ENCODE measurements at regions not wholly inside any gene's neighbourhood (a gene's known extent, or its start where the extent isn't known, plus 50 kb on each side); places are given as distances from the start of the nearest gene placed in this dataset.
"Not testable (repeated sequence)": the region's sequence is repeated elsewhere in the genome, so short reads cannot be mapped to it uniquely, and the experiment has no call there.

- Histone ChIP-seq H2AFZ (ENCODE audit: low read length) (no peak overlapping the region), H3K9ac (ENCODE audit: low read length) (no peak overlapping the region), H3K4me1 (ENCODE audit: low read length) (no peaks in the 10 kb centered on the region), H3K9me2 (replicated peaks; ENCODE audit: insufficient read depth, low read length) (no peaks in the 10 kb centered on the region), H3K27me3 (ENCODE audit: low read length) (no peaks in the 10 kb centered on the region), H3K9me3 (ENCODE audit: low read length) (no peaks in the 10 kb centered on the region), H3K36me3 (ENCODE audit: insufficient read depth, low read length) (no peaks in the 10 kb centered on the region; the same call in 1 of the 2 replicates), H4K20me1 (ENCODE audit: insufficient read depth, low read depth, low read length) (no peaks in the 10 kb centered on the region), H3K79me2 (ENCODE audit: low read length) (no peaks in the 10 kb centered on the region), H3K27ac (ENCODE audit: low read length) (no peak overlapping the region), H3K4me3 (ENCODE audit: low read length) (no peak overlapping the region), H3K4me2 (ENCODE audit: low read depth, low read length, poor library complexity, severe bottlenecking) (no peak overlapping the region)
- DNase-seq: no peak
These were observed 84.6 kb upstream of the RNU6-1 start for GRCh38 chr15:67924359-67924974.

DNA sequence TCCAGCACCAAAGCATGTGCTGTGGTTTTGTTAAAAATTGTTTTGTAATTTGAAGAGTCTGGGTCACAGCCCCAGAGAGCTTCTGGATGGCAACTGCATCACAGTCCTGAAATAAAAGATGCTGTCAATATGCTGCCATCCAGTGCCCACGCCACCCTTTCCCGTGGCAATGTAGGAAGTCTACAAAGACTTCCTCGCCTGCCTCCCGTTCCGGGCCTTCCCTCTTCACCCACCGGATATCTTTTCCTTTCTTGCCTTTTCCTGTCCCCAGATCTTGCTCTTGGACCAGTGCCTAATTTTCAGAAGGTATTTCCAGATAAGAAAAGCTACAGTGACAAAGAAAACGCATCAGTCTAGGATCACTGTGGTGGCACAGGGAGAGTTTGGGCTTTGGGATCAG lies 85.3 kb upstream of the RNU6-1 start:
- Histone ChIP-seq H3K9me3 (ENCODE audit: low read length) (no peaks in the 10 kb centered on the region), H3K79me2 (ENCODE audit: low read length) (no peaks in the 10 kb centered on the region), H2AFZ (ENCODE audit: low read length) (no peak overlapping the region)

GRCh38 chr15:67927501-67928168 lies 87.8 kb upstream of the RNU6-1 start:
- Histone ChIP-seq H3K9ac (ENCODE audit: low read length) (no peak overlapping the region), H2AFZ (ENCODE audit: low read length) (no peak overlapping the region), H4K20me1 (ENCODE audit: insufficient read depth, low read depth, low read length) (no peaks in the 10 kb centered on the region), H3K79me2 (ENCODE audit: low read length) (no peaks in the 10 kb centered on the region), H3K27me3 (ENCODE audit: low read length) (no peaks in the 10 kb centered on the region), H3K9me3 (ENCODE audit: low read length) (no peaks in the 10 kb centered on the region), H3K36me3 (ENCODE audit: insufficient read depth, low read length) (no peaks in the 10 kb centered on the region; the same call in 1 of the 2 replicates), H3K4me3 (ENCODE audit: low read length) (no peak overlapping the region), H3K9me2 (replicated peaks; ENCODE audit: insufficient read depth, low read length) (no peaks in the 10 kb centered on the region), H3K27ac (ENCODE audit: low read length) (no peak overlapping the region), H3K4me2 (ENCODE audit: low read depth, low read length, poor library complexity, severe bottlenecking) (no peak overlapping the region), H3K4me1 (ENCODE audit: low read length) (no peaks in the 10 kb centered on the region)
- no peak for DNase-seq

More for the DNA sequence above, 85.3 kb upstream of the RNU6-1 start:
- H3K36me3 ChIP-seq (ENCODE audit: insufficient read depth, low read length): no peaks in the 10 kb centered on the region; the same call in 1 of the 2 replicates
- no peak overlapping the region for H3K4me2 ChIP-seq (ENCODE audit: low read depth, low read length, poor library complexity, severe bottlenecking)
- H3K9ac ChIP-seq (ENCODE audit: low read length): no peak overlapping the region
- H3K27ac ChIP-seq (ENCODE audit: low read length): no peak overlapping the region
- DNase-seq: no peak
- H3K9me2 ChIP-seq (replicated peaks; ENCODE audit: insufficient read depth, low read length): no peaks in the 10 kb centered on the region
- no peaks in the 10 kb centered on the region for H4K20me1 ChIP-seq (ENCODE audit: insufficient read depth, low read depth, low read length)
- H3K27me3 ChIP-seq (ENCODE audit: low read length): no peaks in the 10 kb centered on the region
- H3K4me3 ChIP-seq (ENCODE audit: low read length): no peak overlapping the region
- no peaks in the 10 kb centered on the region for H3K4me1 ChIP-seq (ENCODE audit: low read length)

GRCh38 chr15:67928666-67929065 lies 88.8 kb upstream of the RNU6-1 start:
- H4K20me1 ChIP-seq (ENCODE audit: insufficient read depth, low read depth, low read length): no peaks in the 10 kb centered on the region
- H3K27me3 ChIP-seq (ENCODE audit: low read length): no peaks in the 10 kb centered on the region
- H2AFZ ChIP-seq (ENCODE audit: low read length): no peak overlapping the region
- no peak for DNase-seq
- H3K9me3 ChIP-seq (ENCODE audit: low read length): no peaks in the 10 kb centered on the region
- H3K27ac ChIP-seq (ENCODE audit: low read length): no peak overlapping the region
- H3K9me2 ChIP-seq (replicated peaks; ENCODE audit: insufficient read depth, low read length): no peaks in the 10 kb centered on the region
- H3K4me3 ChIP-seq (ENCODE audit: low read length): no peak overlapping the region
- H3K4me2 ChIP-seq (ENCODE audit: low read depth, low read length, poor library complexity, severe bottlenecking): no peak overlapping the region
- no peaks in the 10 kb centered on the region for H3K4me1 ChIP-seq (ENCODE audit: low read length)
- no peak overlapping the region for H3K9ac ChIP-seq (ENCODE audit: low read length)
- H3K36me3 ChIP-seq (ENCODE audit: insufficient read depth, low read length): no peaks in the 10 kb centered on the region; the same call in 1 of the 2 replicates
- no peaks in the 10 kb centered on the region for H3K79me2 ChIP-seq (ENCODE audit: low read length)

- Histone ChIP-seq H3K4me2 (ENCODE audit: low read depth, low read length, poor library complexity, severe bottlenecking) (no peak overlapping the region), H2AFZ (ENCODE audit: low read length) (no peak overlapping the region), H3K27ac (ENCODE audit: low read length) (no peak overlapping the region), H3K36me3 (ENCODE audit: insufficient read depth, low read length) (no peaks in the 10 kb centered on the region), H3K9me3 (ENCODE audit: low read length) (no peaks in the 10 kb centered on the region), H3K4me3 (ENCODE audit: low read length) (no peak overlapping the region), H3K9ac (ENCODE audit: low read length) (no peak overlapping the region), H3K4me1 (ENCODE audit: low read length) (no peaks in the 10 kb centered on the region), H4K20me1 (ENCODE audit: insufficient read depth, low read depth, low read length) (no peaks in the 10 kb centered on the region), H3K27me3 (ENCODE audit: low read length) (no peaks in the 10 kb centered on the region), H3K79me2 (ENCODE audit: low read length) (no peaks in the 10 kb centered on the region), H3K9me2 (replicated peaks; ENCODE audit: insufficient read depth, low read length) (no peaks in the 10 kb centered on the region)
- no peak for DNase-seq
These were observed 90.9 kb upstream of the RNU6-1 start for GRCh38 chr15:67930720-67931119.

- DNase-seq: no peak
- H3K4me1 ChIP-seq (ENCODE audit: low read length): peaks cover under 1% of the 10 kb centered on the region; the same call in 1 of the 2 replicates
- no peaks in the 10 kb centered on the region for H4K20me1 ChIP-seq (ENCODE audit: insufficient read depth, low read depth, low read length)
- no peak overlapping the region for H3K9ac ChIP-seq (ENCODE audit: low read length)
- H3K36me3 ChIP-seq (ENCODE audit: insufficient read depth, low read length): no peaks in the 10 kb centered on the region
- H2AFZ ChIP-seq (ENCODE audit: low read length): no peak overlapping the region
- no peak overlapping the region for H3K4me3 ChIP-seq (ENCODE audit: low read length)
- H3K79me2 ChIP-seq (ENCODE audit: low read length): no peaks in the 10 kb centered on the region
- H3K9me2 ChIP-seq (replicated peaks; ENCODE audit: insufficient read depth, low read length): no peaks in the 10 kb centered on the region
- no peaks in the 10 kb centered on the region for H3K9me3 ChIP-seq (ENCODE audit: low read length)
- no peak overlapping the region for H3K27ac ChIP-seq (ENCODE audit: low read length)
- H3K4me2 ChIP-seq (ENCODE audit: low read depth, low read length, poor library complexity, severe bottlenecking): no peak overlapping the region
- no peaks in the 10 kb centered on the region for H3K27me3 ChIP-seq (ENCODE audit: low read length)
These were observed 92.0 kb upstream of the RNU6-1 start for GRCh38 chr15:67931861-67932260.

GRCh38 chr15:67934126-67934525 lies 94.3 kb upstream of the RNU6-1 start:
- H3K79me2 ChIP-seq (ENCODE audit: low read length); H3K27me3 ChIP-seq (ENCODE audit: low read length); DNase-seq; H4K20me1 ChIP-seq (ENCODE audit: insufficient read depth, low read depth, low read length); H3K27ac ChIP-seq (ENCODE audit: low read length); H3K9ac ChIP-seq (ENCODE audit: low read length); H3K9me2 ChIP-seq (replicated peaks; ENCODE audit: insufficient read depth, low read length); H3K4me3 ChIP-seq (ENCODE audit: low read length); H3K4me2 ChIP-seq (ENCODE audit: low read depth, low read length, poor library complexity, severe bottlenecking); H3K36me3 ChIP-seq (ENCODE audit: insufficient read depth, low read length); H3K9me3 ChIP-seq (ENCODE audit: low read length); H2AFZ ChIP-seq (ENCODE audit: low read length): not testable (repeated sequence)
- H3K4me1 ChIP-seq (ENCODE audit: low read length): peaks cover 19% of the 10 kb centered on the region

- Histone ChIP-seq H2AFZ (ENCODE audit: low read length) (no peak overlapping the region), H3K27me3 (ENCODE audit: low read length) (no peaks in the 10 kb centered on the region), H3K36me3 (ENCODE audit: insufficient read depth, low read length) (no peaks in the 10 kb centered on the region), H3K4me1 (ENCODE audit: low read length) (peaks cover 19% of the 10 kb centered on the region), H3K4me3 (ENCODE audit: low read length) (no peak overlapping the region), H3K9me2 (replicated peaks; ENCODE audit: insufficient read depth, low read length) (no peaks in the 10 kb centered on the region), H4K20me1 (ENCODE audit: insufficient read depth, low read depth, low read length) (no peaks in the 10 kb centered on the region), H3K9ac (ENCODE audit: low read length) (no peak overlapping the region), H3K27ac (ENCODE audit: low read length) (no peak overlapping the region), H3K9me3 (ENCODE audit: low read length) (no peaks in the 10 kb centered on the region), H3K4me2 (ENCODE audit: low read depth, low read length, poor library complexity, severe bottlenecking) (no peak overlapping the region), H3K79me2 (ENCODE audit: low read length) (no peaks in the 10 kb centered on the region)
- peak; percentile 49 for DNase-seq
These were observed 95.4 kb upstream of the RNU6-1 start for GRCh38 chr15:67935244-67935643.
